ENCODE measurements at regions not wholly inside any gene's neighbourhood (a gene's known extent, or its start where the extent isn't known, plus 50 kb on each side); places are given as distances from the start of the nearest gene placed in this dataset.

- no peaks in the 10 kb centered on the region for H3F3A ChIP-seq (ENCODE audit: low read length, unreplicated experiment)
- H2AFZ ChIP-seq (ENCODE audit: low read length), result no peak overlapping the region
- H4K20me1 ChIP-seq (ENCODE audit: low read length), result no peaks in the 10 kb centered on the region
- POLR2A ChIA-PET (ENCODE audit: unreplicated experiment), result interaction anchor here (0.6 kb wide), 1 partner anchor 1648 kb away, joined by 4 read pairs; no protein-coding TSS in a partner anchor
- no peak overlapping the region for H3K4me3 ChIP-seq (ENCODE audit: low read length)
- no peak overlapping the region for H3K9ac ChIP-seq (ENCODE audit: low read length)
- no peaks in the 10 kb centered on the region for H3K79me2 ChIP-seq (ENCODE audit: low read length)
- no peaks in the 10 kb centered on the region for H3K9me3 ChIP-seq (ENCODE audit: low read length)
- no peaks in the 10 kb centered on the region for H3K36me3 ChIP-seq (ENCODE audit: low read depth, low read length)
- CTCF ChIA-PET, result no interaction called here
- DNase-seq (no peak), ATAC-seq (no peak)
- no peaks in the 10 kb centered on the region for H3K4me1 ChIP-seq (ENCODE audit: insufficient read depth, low read length)
- no TSS peak for BruUV-seq (replicated peaks)
- no peak overlapping the region for H3K4me2 ChIP-seq (ENCODE audit: low read length)
- peaks cover 42% of the 10 kb centered on the region for H3K27me3 ChIP-seq (ENCODE audit: low read length)
- TF ChIP-seq CTCF (conservative IDR thresholded peaks at IDR 0.05; ENCODE audit: low read depth, low read length) (no peak), EZH2phosphoT487 (IDR thresholded peaks at IDR 0.05; ENCODE audit: borderline replicate concordance, low read length) (0 out of 2 replicates have a peak, but pooled peaks have one; percentile 21), EZH2 (IDR thresholded peaks at IDR 0.05; ENCODE audit: low read length, unreplicated experiment) (no peak)
- intact Hi-C loops (cut with micrococcal nuclease), result no loop called here
- H3K27ac ChIP-seq (ENCODE audit: low read length), result no peak overlapping the region
- H3K9me2 ChIP-seq (replicated peaks; ENCODE audit: low read length), result no peaks in the 10 kb centered on the region
Measured at GRCh38 chr5:5593391-5593790, 170.9 kb downstream of the ICE1 start.

GRCh38 chr5:5592541-5592940 lies 170.1 kb downstream of the ICE1 start:
- no peak for TF ChIP-seq EZH2phosphoT487 (IDR thresholded peaks at IDR 0.05; ENCODE audit: borderline replicate concordance, low read length)
- no peak for TF ChIP-seq CTCF (conservative IDR thresholded peaks at IDR 0.05; ENCODE audit: low read depth, low read length)
- no peak for TF ChIP-seq EZH2 (IDR thresholded peaks at IDR 0.05; ENCODE audit: low read length, unreplicated experiment)
- H3K27me3 ChIP-seq (ENCODE audit: low read length), result peaks cover 49% of the 10 kb centered on the region
- intact Hi-C loops (cut with micrococcal nuclease), result no loop called here
- H2AFZ ChIP-seq (ENCODE audit: low read length), result no peak overlapping the region
- H3K4me1 ChIP-seq (ENCODE audit: insufficient read depth, low read length), result no peaks in the 10 kb centered on the region
- no peaks in the 10 kb centered on the region for H3K9me3 ChIP-seq (ENCODE audit: low read length)
- no peak overlapping the region for H3K4me3 ChIP-seq (ENCODE audit: low read length)
- CTCF ChIA-PET, result no interaction called here
- DNase-seq, result peak; percentile 25
- POLR2A ChIA-PET (ENCODE audit: unreplicated experiment), result interaction anchor here (0.6 kb wide), 1 partner anchor 1649 kb away, joined by 4 read pairs; no protein-coding TSS in a partner anchor
- no peaks in the 10 kb centered on the region for H3K79me2 ChIP-seq (ENCODE audit: low read length)
- no peak overlapping the region for H3K27ac ChIP-seq (ENCODE audit: low read length)
- no peak for ATAC-seq
- H3K9me2 ChIP-seq (replicated peaks; ENCODE audit: low read length), result no peaks in the 10 kb centered on the region
- no peak overlapping the region for H3K9ac ChIP-seq (ENCODE audit: low read length)
- H3K36me3 ChIP-seq (ENCODE audit: low read depth, low read length), result no peaks in the 10 kb centered on the region
- no peaks in the 10 kb centered on the region for H4K20me1 ChIP-seq (ENCODE audit: low read length)
- BruUV-seq (replicated peaks), result no TSS peak
- H3F3A ChIP-seq (ENCODE audit: low read length, unreplicated experiment), result no peaks in the 10 kb centered on the region
- H3K4me2 ChIP-seq (ENCODE audit: low read length), result no peak overlapping the region

- CTCF ChIA-PET, result no interaction called here
- intact Hi-C loops (cut with micrococcal nuclease), result no loop called here
- Histone ChIP-seq H3K4me3 (ENCODE audit: low read length) (no peak overlapping the region), H2AFZ (ENCODE audit: low read length) (no peak overlapping the region), H3K9ac (ENCODE audit: low read length) (no peak overlapping the region), H3K36me3 (ENCODE audit: low read depth, low read length) (no peaks in the 10 kb centered on the region), H3K9me3 (ENCODE audit: low read length) (no peaks in the 10 kb centered on the region), H3K4me1 (ENCODE audit: insufficient read depth, low read length) (no peaks in the 10 kb centered on the region), H3K27ac (ENCODE audit: low read length) (no peak overlapping the region), H3K9me2 (replicated peaks; ENCODE audit: low read length) (no peaks in the 10 kb centered on the region), H3F3A (ENCODE audit: low read length, unreplicated experiment) (no peaks in the 10 kb centered on the region), H3K27me3 (ENCODE audit: low read length) (peaks cover 54% of the 10 kb centered on the region), H3K4me2 (ENCODE audit: low read length) (no peak overlapping the region), H4K20me1 (ENCODE audit: low read length) (no peaks in the 10 kb centered on the region), H3K79me2 (ENCODE audit: low read length) (no peaks in the 10 kb centered on the region)
- TF ChIP-seq EZH2 (IDR thresholded peaks at IDR 0.05; ENCODE audit: low read length, unreplicated experiment) (no peak), CTCF (conservative IDR thresholded peaks at IDR 0.05; ENCODE audit: low read depth, low read length) (no peak), EZH2phosphoT487 (IDR thresholded peaks at IDR 0.05; ENCODE audit: borderline replicate concordance, low read length) (no peak)
- POLR2A ChIA-PET (ENCODE audit: unreplicated experiment), result no interaction called here
- no peak for DNase-seq
- no peak for ATAC-seq
- no TSS peak for BruUV-seq (replicated peaks)
Measured at GRCh38 chr5:5591567-5591966, 169.1 kb downstream of the ICE1 start.

All from PC-3 (cell line).